ENCODE measurements at regions not wholly inside any gene's neighbourhood (a gene's known extent, or its start where the extent isn't known, plus 50 kb on each side); places are given as distances from the start of the nearest gene placed in this dataset.

DNA sequence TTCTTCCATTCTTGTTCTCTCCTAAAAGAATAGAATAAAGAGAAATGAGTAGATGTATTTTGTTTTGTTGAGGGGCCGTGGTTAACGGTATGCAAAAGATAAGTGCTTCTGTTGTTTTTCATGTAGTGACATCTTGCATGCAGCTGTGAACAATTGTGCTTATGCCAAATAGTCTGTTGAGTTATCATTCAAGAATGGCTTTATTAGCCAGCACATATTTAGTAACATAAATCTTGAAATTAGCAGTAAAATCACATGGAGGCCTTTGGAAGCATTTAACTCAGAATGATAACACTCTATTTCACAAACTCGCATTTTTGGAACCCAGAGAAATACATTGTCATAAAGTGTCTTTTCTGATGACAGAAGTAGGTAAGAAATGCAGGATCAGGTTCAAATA, 1772.0 kb upstream of the FLRT2 start:
- DNase-seq, result no peak

DNA sequence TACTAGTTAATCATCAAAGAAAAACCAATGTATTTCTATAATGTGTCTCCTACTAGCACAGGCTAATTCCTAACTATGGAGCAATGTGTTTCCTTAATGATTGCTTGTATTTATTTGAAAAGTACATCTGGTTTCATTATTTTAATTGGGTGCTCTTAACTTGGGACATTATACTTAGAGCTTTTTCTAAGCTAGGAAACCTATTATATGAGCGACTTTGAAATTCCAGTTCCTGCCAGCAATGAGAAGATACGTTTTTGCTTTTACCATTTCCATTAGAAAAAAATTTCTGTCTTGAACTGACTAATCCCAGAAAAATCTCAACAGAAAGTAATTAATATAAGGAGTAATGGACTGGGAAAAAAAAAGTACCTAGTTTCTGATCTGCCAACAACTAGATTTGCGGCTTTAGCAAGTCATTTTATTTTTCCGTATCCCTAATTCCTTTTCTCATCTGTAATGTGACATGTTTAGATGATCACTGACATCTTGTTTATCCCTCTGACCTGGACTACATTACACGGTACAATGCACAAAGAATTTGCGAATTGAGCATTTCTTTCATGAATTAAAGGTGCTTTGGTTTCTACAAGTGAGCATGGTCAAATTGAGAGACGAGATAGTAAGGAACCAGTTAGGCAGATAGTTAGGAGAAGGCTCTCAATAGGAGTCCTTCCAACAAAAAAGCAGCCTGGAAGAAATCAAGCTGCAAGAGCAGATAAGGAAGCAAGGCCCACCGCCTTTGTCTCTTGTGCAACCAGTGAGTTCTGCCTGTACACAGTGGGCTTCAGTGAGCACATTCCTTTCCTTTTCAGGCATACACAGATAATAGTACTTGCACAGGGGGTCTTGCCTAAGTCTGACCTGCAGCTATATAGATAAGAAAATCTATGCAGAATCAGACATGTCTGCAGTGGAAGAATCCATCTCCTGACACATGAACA, 1765.0 kb upstream of the FLRT2 start:
- no peak for DNase-seq

DNA sequence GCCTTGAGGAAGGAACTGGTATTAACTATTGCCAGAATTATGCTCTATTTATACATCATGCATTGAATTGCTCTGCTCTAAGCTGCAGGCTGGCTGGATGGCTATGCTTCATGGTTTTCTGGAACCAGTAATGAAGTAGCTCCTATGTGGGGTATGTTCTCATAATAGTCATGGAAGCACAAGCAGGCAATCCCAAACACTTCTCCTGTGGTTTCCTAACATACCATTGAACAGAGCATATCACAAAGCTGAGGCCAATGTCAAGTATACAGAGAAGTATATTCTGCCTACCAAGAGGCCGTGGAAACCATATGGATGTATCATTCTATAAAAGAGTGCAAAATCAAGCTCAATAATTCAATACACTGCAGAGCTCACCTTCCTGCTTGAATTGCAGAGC, 1752.4 kb upstream of the FLRT2 start:
- no peak for DNase-seq

DNA sequence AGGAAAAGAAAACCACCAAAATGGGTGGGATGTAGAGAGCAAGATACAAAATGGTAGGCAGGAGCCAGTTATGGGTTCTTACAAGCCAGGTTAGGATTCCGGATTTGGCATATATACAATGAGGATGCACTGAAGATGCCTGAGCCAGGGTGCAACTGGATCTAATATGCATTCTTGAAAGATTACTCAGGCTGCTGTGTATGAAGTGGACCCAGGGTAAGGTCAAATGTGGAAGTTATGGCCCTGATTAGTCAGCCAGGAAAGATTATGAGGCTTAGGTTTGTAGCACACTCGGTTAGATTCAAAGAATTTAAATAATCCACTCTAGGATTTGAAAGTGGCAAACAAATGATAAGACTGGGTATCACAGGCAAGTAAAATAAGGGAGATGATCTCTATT, 1750.7 kb upstream of the FLRT2 start:
- no peak for DNase-seq

DNA sequence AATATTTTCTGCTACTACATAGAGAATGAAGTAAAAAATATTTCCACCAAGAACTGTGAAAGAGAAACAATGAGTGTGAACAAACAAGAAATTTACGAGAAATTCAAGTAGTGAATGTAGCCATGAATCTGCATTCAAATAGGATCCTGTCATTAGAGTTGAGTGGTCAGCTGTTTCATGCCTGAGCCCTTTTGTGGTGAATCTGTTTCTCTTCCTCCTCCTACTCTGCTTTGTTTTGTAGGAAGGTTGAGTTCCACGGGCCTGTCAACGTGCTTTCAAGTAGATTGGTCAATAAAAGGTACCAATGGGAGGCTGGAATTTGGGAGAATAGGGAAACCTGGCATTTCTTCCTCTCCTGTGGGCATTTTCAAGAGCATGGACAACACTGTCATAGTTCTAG, 1749.6 kb upstream of the FLRT2 start:
- DNase-seq, result no peak

DNA sequence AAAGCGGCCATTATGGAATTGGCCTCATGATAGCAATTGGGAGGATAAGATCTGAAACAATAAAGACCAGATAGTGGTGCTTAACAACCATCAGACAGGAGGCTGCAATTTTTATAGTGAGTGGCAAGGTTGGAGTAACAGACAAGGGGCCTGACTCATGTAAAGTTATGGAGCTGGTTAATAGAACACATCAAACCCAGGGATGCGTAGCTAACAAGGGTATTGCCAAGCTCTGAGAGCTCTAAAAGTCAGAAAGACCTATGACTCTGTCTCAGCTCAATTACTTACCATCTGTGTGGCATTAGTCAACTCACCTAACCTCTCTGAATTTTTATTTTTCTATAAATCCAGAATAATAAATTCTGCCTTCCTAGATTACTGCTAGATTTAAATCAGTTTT, 1731.5 kb upstream of the FLRT2 start:
- DNase-seq, result no peak

DNA sequence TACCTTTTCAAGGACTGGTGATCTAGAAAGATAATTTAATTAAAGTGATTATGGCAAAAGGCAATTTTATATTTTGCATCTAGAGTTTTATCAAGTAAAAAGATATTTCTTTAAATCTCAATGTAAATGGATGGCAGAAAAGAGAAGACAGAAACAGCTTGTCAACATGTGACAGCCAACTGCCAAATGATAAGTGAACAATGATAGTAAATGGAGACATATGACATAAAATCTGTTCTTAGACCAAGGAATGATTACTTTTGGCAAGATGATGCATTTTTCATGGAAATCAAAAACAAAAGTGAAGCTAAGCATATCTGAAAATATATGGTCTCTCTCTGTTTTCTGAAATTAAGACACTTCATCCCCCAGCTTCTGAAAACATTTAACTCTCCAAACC, 1730.7 kb upstream of the FLRT2 start:
- no peak for DNase-seq

DNA sequence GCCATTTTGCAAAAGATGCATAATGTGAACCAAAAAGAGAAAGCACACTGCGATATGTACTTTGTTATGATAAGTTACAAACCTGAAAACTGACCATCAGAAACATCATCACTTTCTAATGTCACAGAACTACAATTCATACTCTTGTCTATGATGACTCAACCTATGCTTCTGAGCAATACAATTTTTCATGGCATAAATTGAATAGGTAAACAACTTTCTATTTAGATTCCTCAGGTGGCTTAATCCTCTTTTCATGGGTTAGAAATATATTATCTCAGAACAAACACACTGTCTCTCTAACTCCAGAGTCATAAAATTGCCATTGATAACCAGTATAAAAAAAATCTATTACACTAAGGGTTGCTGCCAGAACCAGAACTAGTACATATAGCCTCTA, 1715.0 kb upstream of the FLRT2 start:
- no peak for DNase-seq

DNA sequence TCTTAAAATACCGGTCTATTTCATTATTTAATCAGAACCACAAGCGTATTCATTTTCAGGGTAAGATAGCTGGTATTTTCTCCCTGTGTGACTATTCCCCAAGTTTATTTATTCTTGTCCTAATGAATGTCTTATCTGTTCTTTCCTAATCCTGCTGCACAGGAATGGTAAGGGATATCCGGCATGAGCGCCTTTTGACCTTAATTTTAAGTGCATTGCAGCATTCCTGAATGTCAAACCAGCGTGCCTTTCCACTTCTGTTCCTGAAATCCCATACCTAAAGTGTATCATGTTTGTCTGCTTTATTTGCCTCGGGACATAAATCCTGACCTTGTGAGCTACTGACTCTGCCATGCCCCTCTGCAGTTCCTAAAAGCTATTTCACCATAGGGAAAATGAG, 1713.2 kb upstream of the FLRT2 start:
- DNase-seq, result no peak

DNA sequence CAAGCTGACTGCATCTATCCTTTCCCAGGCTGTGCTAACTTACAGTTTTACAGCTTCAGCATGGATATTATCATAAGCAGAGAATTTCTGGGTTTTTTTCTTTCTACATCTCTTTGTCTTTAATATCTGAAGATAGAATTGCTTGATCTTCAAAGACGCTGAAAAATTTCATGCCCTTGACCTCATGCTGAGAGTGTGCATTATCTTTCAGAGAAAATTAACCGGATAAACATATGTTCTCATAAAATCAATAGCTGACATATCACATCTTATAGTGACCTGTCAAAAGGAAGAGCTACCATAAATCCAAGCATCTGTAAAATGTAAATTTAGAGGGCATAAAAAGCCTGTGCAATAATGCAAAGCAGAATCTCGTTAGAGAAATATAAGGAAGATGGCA, 1704.1 kb upstream of the FLRT2 start:
- no peak for DNase-seq

DNA sequence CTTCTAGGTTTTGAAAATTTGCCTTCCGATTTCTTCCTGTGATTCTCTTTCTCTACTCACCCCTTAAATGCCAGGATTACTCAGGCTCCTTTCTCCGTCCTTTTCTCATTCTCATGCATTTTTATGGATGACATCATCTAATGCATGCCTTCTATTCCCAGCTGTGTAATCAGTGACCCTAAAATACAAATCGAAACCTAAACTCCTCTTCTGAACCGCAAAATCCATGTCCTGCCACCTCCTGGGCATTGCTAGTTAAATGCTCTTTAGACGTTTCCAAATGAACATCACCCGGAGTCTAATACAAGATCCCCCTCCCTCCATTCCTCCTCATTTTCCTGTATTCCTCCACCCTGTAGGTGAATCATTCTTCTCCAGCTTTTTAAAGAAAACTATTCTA, 1703.1 kb upstream of the FLRT2 start:
- DNase-seq, result no peak

DNA sequence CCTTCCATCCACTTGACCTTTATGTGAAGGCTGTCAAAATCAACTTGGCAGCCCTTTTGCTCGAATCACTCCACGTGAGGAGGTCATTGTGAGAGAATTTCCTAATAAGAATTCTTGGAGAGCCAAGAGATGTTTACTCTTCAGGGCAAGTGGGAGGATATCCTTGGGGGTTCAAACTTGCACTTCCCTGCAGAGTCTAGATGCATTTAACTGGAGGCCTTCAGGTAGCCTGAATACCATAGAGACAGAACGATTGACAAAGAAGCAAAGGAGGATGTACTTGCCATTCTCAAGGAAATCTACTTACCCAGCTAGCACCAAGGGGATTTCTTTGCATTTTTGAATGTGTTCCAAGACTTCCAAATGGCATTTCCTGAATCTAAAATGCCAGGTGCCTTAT, 1702.6 kb upstream of the FLRT2 start:
- no peak for DNase-seq

DNA sequence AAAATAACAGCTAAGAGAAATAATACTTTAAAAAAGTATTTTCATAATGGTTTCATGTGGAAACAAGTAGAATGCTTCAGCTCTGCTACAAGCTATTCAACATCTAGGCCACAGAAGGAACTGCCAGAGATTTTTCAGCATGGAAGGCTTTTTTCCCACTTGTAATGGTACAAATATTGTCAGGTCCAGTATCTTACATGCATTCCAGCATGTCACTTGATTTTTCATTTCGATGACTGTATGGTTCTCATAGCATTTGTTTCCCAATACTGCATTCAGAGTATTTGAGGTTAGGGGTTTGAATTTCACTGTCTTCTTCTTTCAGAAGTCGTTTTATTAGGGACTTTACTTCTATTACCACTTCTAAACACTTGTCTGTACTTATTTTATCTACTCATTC, 1701.5 kb upstream of the FLRT2 start:
- no peak for DNase-seq

DNA sequence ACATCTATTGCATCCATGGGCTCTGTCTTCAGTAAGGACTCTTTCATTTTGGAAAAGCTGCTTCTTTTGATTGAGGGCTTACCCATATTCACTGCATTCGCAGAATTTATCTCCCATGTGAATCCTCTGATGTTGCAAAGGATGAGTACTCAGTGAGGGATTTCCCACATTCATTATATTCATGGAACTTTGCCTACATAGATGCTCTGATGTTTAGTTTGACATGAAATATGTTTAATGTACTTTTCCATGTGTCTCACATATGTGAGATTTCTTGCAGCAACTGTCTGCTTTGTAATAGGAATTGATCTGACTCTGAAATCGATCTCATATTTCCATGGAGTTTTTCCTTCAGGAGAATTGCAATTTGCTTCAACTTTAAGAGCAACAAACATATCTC, 1699.6 kb upstream of the FLRT2 start:
- DNase-seq, result no peak

DNA sequence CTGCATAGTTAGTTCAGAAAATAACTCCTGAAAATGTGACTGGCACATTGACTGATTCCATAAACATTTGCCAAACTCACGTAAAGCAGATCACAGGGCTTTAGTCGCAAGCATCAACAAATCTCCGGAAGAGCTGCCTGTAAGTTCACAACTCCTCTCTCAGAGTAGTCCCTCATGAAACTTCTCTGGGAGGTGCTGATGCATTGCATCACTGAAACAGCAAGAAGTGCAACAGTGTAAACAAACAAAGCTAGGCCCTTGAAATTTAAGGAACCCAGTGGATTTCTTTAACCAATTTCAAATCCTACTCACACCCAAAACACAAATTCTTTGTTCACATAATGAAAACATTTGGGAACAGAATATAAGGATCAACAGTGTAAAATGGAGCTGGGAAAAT, 1691.7 kb upstream of the FLRT2 start:
- no peak for DNase-seq

DNA sequence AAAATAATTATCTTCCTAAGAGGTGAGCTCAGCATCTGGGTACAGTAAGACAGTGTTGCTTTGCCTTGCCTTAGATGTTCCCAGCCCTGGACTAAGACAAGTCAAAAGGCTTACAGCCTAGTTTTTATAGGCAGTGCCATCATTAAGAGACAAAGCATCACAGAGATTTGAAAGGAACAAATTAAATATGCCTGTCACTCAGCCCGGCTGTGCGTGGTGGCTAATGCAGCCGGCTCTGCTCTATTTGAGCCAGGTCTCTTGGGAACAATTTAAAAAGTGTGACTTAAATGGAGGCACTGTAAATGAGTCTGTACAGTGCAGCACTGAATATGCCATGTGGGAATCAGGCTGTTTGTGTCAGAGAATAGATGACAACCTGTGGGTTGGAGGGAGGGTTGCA, 1687.4 kb upstream of the FLRT2 start:
- DNase-seq, result no peak

DNA sequence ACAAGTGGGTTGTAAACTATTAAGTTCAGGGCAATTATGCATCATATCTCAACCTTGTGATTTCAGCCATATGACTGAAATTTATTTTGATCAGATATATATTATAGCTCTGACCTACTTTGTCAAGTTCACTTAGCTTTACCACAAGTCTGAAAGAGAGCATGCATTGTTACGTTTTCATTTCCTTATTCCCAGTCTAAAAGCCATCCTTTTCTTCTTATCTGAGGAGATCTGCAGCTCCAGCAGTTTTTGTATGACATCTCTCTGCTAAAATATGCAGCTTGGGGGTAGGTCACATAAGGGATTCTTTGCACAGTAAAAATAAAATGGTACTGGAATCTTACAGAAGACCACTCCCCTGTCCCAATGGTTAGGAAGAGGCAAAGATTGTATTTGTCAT, 1682.8 kb upstream of the FLRT2 start:
- DNase-seq, result no peak

DNA sequence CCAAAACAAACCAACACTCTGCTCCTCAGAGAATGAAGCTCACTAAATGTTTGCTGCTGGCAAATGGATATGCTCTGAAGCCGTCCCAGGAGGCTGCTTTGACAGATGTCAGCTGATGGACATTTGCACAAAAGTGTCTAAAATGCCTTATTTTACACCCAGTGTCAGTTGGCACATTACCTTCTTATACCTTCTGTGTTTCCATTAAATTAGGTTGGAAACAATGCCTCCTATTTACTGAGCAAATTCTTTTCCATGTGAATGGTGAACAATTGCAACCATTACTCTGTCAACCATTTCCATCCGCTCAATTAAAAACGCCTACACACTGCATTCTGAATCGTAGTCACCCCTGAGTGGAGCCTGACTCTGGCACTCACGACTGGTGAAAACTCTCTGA, 1679.9 kb upstream of the FLRT2 start:
- no peak for DNase-seq

DNA sequence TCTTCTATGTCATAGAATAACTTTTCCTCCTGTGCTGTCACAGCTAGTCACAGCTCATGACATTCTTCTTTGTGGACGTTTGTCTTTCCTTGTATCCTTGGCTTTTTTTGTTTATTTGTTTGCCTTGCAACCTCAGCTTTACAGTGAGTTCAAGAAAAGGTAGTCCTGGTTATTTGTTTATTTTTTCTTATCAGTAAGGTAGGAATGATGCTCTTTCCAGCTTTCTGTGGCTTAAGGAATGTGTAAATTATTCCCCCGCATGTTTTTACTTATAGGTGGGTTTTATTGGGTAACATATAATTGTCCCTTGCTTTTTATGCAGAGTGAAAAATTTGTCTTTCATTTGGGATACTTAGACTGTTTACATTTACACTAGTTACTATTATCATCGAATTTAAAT, 1673.6 kb upstream of the FLRT2 start:
- no peak for DNase-seq

DNA sequence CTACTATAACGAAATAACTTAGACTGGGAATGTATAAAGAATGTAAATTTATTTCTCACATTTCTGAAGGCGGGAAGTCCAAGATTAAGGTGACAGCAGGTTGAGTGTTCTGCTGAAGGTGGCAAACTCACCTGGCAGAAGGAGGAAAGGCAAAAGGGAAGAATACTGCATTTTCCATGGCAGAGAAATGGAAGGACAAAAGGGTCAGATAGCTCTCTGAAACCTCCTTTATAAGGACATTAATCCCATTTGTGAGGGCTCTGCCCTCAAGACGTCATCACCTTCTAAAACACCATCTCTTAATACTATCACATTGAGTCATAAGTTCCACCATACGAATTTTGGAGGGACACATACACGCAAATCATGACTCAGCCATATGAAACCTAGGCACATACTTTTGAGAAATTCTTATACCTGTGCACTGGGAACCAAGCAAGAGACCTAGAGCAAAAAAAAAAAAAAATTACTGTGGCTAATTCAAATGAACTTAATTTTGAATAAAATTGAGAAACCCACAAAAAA, 1669.3 kb upstream of the FLRT2 start:
- DNase-seq, result no peak

DNA sequence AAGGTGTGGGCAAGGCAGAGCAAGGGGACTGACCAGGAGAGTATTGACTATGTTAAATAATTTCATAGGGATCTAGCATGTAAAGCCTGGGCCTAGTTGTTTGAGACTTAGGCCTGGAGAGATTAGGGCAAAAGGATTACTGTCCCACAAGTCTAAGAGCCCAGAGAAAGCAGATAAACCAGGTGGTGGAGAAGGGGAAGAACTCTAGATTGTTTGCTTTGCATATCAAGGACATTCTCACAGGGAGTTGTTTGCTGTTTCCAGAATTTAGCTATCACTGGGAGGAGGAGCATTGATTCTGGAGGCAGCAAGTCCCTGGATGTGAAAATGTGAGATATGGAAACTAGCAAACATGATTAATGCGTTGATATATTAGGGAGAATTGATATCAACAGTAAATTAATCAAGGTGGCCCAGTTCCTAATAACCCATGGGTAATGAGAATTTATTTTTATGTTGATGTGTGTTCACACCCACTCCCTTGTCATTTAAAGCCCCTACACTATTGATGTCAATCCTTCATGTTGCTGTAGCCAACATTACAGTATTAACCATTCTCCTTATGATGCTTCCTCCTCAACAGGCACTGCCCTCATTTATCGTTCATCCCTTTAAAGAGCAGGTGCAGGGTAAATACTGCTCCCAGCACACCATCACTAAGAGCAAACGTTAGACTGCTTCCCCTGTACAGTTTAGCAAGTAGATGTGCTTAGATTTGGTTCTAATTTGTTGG, 1666.7 kb upstream of the FLRT2 start:
- DNase-seq, result no peak

DNA sequence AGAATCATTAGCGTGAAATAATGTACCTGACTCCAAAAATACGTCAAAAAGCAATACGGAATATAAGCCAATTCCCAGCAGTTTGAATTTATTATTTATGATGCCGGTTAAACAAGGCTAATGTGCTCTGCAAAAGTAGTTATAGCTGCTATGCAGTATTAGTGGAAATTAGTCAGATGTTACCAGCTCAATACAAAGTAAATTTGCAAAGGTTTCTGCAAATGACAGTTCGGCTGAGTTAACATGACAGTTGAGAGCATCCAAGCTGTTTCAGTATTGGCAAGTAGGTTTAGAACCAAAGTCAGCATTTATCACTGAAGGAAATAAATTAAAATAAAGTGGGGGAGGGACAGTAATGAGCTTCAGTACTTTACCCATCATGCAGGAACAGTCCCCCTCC, 1665.8 kb upstream of the FLRT2 start:
- DNase-seq, result no peak

Measured in amygdala (tissue), 56 donors.